Muscle of leg (tissue), 3 donors: ENCODE measurements at regions not wholly inside any gene's neighbourhood (a gene's known extent, or its start where the extent isn't known, plus 50 kb on each side); places are given as distances from the start of the nearest gene placed in this dataset.

Source experiments
- DNase-seq: peaks from one replicate; pipeline ENCODE4 v3.0.0; 2013
- H3K27ac ChIP-seq: one replicate; pipeline ENCODE4 v1.5.1; 2013; ENCODE audit warnings: mild to moderate bottlenecking, low read length, control low read depth
- H3K27me3 ChIP-seq: one replicate; pipeline ENCODE4 v1.6.1; 2013; ENCODE audit warnings: low read length; ENCODE audit not compliant: control insufficient read depth, insufficient read depth
- H3K36me3 ChIP-seq: one replicate; pipeline ENCODE4 v1.6.1; 2013; ENCODE audit warnings: low read length; ENCODE audit not compliant: control insufficient read depth, insufficient read depth
- H3K4me1 ChIP-seq: one replicate; pipeline ENCODE4 v1.6.1; 2013; ENCODE audit warnings: low read length; ENCODE audit not compliant: control insufficient read depth, insufficient read depth
- H3K4me3 ChIP-seq: one replicate; pipeline ENCODE4 v1.5.1; 2013; ENCODE audit warnings: low read length, control low read depth
- H3K9me3 ChIP-seq: replicated peaks from 2 replicates; pipeline ENCODE4 v1.6.1; 2013; ENCODE audit warnings: low read depth, low read length; ENCODE audit not compliant: control insufficient read depth
- WGBS: methylation state at CpG from one replicate; pipeline ENCODE4 v1.1.5; 2013; ENCODE audit warnings: missing lambda C conversion rate; ENCODE audit not compliant: insufficient coverage; 5-methylcytosine and 5-hydroxymethylcytosine counted together

DNA sequence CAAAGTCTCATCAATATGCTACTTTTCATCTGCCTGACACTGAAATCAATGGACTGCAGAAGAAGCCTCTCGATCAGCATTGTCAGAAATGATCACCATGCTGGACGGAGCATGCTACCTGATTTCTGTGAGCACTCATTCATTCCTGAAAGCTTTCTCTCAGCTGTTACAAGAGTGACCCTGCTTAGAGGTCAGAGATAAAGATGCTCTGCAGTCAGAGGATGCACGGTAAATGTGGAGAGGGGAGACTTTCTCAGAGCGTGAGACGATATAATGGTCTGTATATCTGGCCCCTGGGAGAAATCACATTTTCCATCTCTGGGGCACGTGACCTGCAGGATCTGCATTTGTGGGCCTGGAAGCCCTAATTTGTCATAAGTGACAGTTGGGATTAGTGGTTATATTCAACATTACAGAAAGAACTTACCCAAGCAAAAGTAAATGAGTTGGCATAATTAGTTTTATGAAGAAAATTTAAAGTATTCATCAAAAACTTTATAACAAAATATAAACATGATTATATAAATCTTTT is 125.6 kb upstream of the TTC29 start:
- no peak overlapping the region for H3K27ac ChIP-seq
- no peaks in the 10 kb centered on the region for H3K9me3 ChIP-seq
- 85% methylated on average over 2 of the region's 6 CpGs for WGBS
- no peak overlapping the region for H3K4me3 ChIP-seq
- no peak for DNase-seq
- no peaks in the 10 kb centered on the region for H3K36me3 ChIP-seq
- no peaks in the 10 kb centered on the region for H3K27me3 ChIP-seq
- H3K4me1 ChIP-seq: no peaks in the 10 kb centered on the region

DNA sequence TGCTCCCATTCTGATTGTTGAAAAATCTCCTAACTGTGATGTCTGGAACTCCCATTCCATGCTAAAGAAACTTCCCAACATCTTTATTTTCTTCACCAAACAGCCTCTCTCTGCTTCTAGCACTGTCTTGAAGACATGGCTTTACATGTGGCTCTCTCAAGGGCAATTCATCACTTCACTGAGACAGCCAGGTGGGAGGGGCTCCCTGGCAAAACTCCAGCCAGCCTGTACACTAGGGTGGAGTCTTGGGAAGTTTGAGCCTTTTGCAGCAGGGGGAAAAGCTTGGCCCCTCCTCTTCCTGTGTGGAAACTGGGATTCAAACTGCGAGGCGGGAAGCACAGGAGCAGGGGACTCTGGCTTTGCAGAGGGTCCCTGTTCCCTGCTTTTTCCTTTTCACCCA is 130.5 kb upstream of the TTC29 start:
- H3K27me3 ChIP-seq: no peaks in the 10 kb centered on the region
- WGBS: no CpG with 5 or more reads among the region's 2 CpGs
- H3K36me3 ChIP-seq: no peaks in the 10 kb centered on the region
- no peak for DNase-seq
- no peak overlapping the region for H3K27ac ChIP-seq
- peaks cover 9% of the 10 kb centered on the region for H3K4me1 ChIP-seq
- no peak overlapping the region for H3K4me3 ChIP-seq
- H3K9me3 ChIP-seq: no peaks in the 10 kb centered on the region

DNA sequence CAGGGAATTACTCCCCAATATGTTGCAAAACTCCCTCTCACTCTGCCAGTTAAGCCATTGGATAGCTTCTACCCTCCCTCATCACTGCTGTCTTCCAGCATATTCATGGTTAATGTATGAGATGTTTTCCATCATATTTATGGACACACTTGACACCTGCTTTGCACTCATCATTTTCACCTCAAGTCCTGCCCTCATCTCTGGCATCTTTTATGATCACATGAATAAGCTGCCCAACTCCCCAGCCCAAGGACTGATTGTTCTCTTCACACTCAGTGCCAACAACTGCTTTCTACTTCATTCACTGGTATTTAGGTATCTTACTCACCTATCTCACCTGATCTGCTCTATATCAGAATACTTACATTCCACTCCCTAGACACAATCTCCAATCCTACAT is 131.1 kb upstream of the TTC29 start:
- Histone ChIP-seq H3K9me3 (no peaks in the 10 kb centered on the region), H3K4me1 (peaks cover 9% of the 10 kb centered on the region), H3K36me3 (no peaks in the 10 kb centered on the region), H3K4me3 (no peak overlapping the region), H3K27ac (no peak overlapping the region), H3K27me3 (no peaks in the 10 kb centered on the region)
- no peak for DNase-seq

DNA sequence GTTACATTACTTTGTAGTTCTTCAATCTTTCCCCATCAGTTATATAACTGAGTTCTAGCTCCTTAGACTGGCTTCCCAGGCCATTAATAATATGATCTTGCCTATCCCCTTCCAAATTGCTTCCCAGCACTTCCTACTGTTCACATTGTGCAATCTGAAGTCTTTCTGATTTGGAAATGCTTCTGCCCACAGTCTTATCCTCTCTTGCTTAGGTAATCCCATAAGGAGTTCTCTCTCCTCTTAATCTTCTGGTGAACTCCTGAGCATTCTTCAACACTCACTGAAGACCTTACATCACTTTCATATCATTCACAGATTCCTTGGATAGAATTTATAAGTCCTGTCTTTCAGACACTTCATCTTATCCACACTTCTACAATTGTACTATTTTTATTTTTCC is 132.7 kb upstream of the TTC29 start:
- Histone ChIP-seq H3K27ac (no peak overlapping the region), H3K27me3 (no peaks in the 10 kb centered on the region), H3K9me3 (no peaks in the 10 kb centered on the region), H3K36me3 (no peaks in the 10 kb centered on the region), H3K4me3 (no peak overlapping the region), H3K4me1 (peaks cover 9% of the 10 kb centered on the region)
- DNase-seq: no peak

DNA sequence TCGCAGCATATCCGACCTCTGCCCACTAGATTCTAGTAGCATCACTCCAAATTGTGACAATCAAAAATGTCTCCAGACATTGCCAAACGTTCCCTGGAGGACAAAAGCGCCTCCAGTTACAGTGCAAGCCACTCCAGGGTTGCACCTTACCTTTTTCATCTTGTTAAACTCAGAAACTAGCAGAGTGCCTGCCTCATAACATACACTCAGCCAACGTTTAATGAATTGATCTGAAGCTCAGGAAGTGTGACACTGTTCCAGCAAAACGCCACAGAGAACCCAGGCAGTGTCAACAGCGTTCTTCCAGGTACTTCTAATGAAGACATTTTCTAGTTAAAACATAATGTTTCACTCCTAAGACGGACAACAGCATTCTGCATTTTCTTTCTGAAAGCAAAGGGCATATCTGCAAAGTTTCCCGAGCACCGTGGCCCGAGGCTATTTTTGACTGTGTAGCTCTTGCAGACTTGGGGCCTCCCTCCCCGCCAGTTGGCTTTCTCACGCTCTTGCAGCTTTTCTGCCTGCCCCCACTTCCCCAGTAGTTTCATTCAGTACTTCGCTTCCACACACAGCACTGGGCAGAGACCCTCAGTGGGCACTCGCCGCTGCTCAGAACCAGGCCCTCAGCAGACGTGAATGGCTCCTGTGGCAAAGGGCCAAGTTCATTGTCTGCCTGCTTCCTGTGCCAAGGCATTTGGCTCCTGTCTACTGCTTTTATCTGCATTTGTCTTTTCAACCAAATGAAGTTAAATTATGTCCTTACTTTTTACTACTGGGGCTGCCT is 133.4 kb upstream of the TTC29 start:
- no peaks in the 10 kb centered on the region for H3K36me3 ChIP-seq
- H3K27ac ChIP-seq: no peak overlapping the region
- no peaks in the 10 kb centered on the region for H3K9me3 ChIP-seq
- WGBS: 60% methylated on average over 16 of the region's 17 CpGs
- H3K4me1 ChIP-seq: peaks cover 9% of the 10 kb centered on the region
- no peaks in the 10 kb centered on the region for H3K27me3 ChIP-seq
- DNase-seq: peak; percentile 17
- H3K4me3 ChIP-seq: no peak overlapping the region

DNA sequence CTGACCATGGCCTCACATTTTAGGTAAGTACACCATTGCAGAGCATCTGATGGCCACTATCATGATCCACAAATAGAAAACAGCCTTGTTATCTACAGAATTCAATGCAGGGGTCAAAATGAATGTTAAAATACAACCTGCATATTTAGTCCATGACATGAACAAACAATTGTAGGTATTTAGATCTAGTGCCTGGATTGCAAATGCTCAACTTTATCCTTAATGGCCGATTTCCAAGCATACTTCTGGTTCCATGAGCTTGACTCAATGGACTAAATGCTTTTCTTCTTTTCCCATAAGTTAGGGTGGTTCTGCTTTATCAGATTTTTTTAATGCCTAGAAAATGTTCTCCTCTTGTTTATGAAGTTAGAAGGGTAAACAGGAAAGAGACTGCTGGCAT is 139.2 kb upstream of the TTC29 start:
- DNase-seq: no peak
- Histone ChIP-seq H3K27ac (no peak overlapping the region), H3K4me1 (peaks cover 2% of the 10 kb centered on the region), H3K36me3 (no peaks in the 10 kb centered on the region), H3K9me3 (no peaks in the 10 kb centered on the region), H3K27me3 (no peaks in the 10 kb centered on the region), H3K4me3 (no peak overlapping the region)
- no CpG with 5 or more reads among the region's 1 CpG for WGBS

DNA sequence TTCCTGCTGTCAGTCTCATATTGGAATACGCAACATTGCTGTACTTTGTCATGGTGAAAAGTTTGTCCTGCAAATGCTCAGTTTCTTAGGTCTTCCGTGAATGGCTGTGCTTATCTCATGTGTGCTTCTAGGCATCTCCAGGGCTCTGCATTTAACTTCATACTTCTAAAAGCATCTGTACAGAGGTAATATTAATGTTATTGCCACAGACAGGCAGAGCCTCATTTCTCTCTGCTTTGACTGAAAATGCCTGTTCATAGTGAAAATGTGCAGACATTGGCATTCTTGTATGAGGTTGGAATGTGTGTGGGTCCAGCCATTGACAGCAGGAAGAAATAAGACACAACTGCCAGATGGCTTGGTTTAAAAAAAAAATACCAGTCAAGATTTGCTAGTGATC is 140.1 kb upstream of the TTC29 start:
- Histone ChIP-seq H3K36me3 (no peaks in the 10 kb centered on the region), H3K9me3 (no peaks in the 10 kb centered on the region), H3K27me3 (no peaks in the 10 kb centered on the region), H3K27ac (no peak overlapping the region), H3K4me1 (no peaks in the 10 kb centered on the region), H3K4me3 (no peak overlapping the region)
- WGBS: no CpG with 5 or more reads among the region's 2 CpGs
- DNase-seq: no peak

DNA sequence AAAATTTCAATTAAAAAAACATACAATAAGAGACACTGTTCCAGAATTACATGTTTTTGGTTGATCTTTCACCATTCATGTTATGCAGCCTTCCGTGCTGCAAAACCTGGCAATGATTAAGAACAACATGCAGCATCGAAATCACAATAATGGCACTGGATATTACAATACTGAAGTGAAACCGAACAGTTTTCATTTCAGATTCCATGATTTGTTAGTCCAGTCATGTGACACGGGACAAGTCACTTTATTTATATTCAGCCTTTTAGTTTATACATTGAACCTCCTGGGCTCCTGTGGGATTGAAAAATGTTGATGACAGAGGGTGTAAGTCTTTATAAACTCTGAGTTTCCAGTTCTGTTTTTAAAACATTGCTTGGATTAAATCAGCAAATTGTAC is 142.5 kb upstream of the TTC29 start:
- Histone ChIP-seq H3K36me3 (no peaks in the 10 kb centered on the region), H3K4me1 (no peaks in the 10 kb centered on the region), H3K4me3 (no peak overlapping the region), H3K27ac (no peak overlapping the region), H3K27me3 (no peaks in the 10 kb centered on the region), H3K9me3 (no peaks in the 10 kb centered on the region)
- 68% methylated on average over 3 of the region's 4 CpGs for WGBS
- peak; percentile 35 for DNase-seq

DNA sequence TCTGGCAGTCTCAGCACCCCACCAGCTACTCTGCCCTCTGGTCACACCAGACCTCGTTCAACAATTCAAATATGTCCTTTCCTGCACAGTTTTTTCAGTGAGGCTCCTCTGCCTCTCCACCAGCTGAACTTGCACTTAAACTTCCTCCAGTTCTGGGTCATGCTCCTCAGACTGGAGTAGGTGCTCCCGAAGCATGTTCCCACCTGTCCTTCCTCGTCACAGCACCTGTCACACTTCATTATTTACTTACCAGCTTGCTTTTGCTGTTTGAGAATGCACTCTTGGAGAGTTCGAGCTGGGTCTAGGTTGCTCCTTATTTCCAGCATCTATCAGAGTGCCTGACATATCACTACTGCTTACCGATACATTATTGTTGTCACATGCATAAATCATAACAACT is 144.8 kb upstream of the TTC29 start:
- Histone ChIP-seq H3K27me3 (no peaks in the 10 kb centered on the region), H3K27ac (no peak overlapping the region), H3K36me3 (no peaks in the 10 kb centered on the region), H3K4me3 (no peak overlapping the region), H3K4me1 (no peaks in the 10 kb centered on the region), H3K9me3 (no peaks in the 10 kb centered on the region)
- no peak for DNase-seq
- 20% methylated on average over 1 of the region's 5 CpGs for WGBS

DNA sequence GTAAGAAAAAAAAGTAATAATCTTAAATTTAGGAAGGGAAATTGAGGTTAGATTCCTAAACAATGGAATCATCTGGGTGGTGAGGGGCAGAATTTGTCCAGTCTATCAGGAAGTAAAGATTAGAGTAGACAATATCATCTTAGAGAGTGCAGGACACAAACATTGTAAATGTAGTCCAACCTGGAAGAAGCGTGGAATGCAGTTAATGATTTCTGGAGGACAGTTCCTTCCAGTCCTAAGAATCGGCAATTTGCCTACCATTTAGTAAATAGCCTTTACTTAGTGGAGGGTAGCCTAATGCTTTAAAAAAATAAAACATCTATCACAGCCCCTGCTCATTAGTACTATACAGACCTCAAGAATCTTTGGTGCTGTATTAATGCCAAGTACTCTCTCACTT is 147.5 kb upstream of the TTC29 start:
- DNase-seq: no peak
- H3K4me3 ChIP-seq: no peak overlapping the region
- WGBS: no CpG with 5 or more reads among the region's 2 CpGs
- no peaks in the 10 kb centered on the region for H3K27me3 ChIP-seq
- no peaks in the 10 kb centered on the region for H3K36me3 ChIP-seq
- H3K4me1 ChIP-seq: no peaks in the 10 kb centered on the region
- H3K9me3 ChIP-seq: no peaks in the 10 kb centered on the region
- H3K27ac ChIP-seq: no peak overlapping the region

DNA sequence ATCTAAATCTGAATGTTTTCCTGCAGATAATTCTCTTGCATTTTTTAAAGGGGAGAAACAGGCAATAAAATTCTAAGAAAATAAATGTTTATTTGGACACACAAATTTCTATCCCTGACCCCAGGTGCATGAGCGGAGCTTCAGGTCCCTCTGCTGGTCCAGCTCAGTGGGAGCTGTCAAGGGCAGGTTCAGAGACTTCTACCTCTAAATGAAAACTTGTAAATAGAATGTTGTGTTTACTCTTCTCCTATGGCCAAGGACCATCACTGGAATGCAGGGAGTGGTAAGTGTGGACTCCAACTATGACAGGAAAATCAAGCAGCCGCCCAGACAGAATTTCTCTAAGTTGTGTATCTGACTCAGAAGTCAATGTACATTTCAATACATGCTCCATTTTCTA is 148.6 kb upstream of the TTC29 start:
- Histone ChIP-seq H3K4me3 (no peak overlapping the region), H3K36me3 (no peaks in the 10 kb centered on the region), H3K27ac (no peak overlapping the region), H3K27me3 (no peaks in the 10 kb centered on the region), H3K9me3 (no peaks in the 10 kb centered on the region), H3K4me1 (no peaks in the 10 kb centered on the region)
- DNase-seq: no peak
- no CpG with 5 or more reads among the region's 2 CpGs for WGBS
